A549 (cell line): ENCODE measurements at regions not wholly inside any gene's neighbourhood (a gene's known extent, or its start where the extent isn't known, plus 50 kb on each side); places are given as distances from the start of the nearest gene placed in this dataset.

Source experiments
- ATAC-seq, 2 experiments: fragments of 200-7000 bp in 1 of 2; fragments of >200 bp in 1 of 2; cut with Nextera tagmentation in 1 of 2; cut with Tn5 transposase in 1 of 2; 3 replicates each; pipeline versions ENCODE4 v1.8.0 to v1.9.1; 2018 to 2020; ENCODE audit warnings: mild to moderate bottlenecking in 1 of 2, moderate library complexity in 1 of 2
- CTCF ChIA-PET: fragments of 300-600 bp; sonication (Branson Sonifier 250); formaldehyde crosslinking; extraction: SDS; loops from one replicate; lab custom pipeline; 2021; ENCODE audit warnings: antibody characterized with exemption, inconsistent platforms; lab: Yijun Ruan, JAX
- POLR2A ChIA-PET: fragments of 350-600 bp; formaldehyde crosslinking; extraction: SDS; loops from one replicate; lab custom pipeline; 2021; ENCODE audit warnings: antibody characterized with exemption, inconsistent platforms; lab: Yijun Ruan, JAX
- DNase-seq, 2 experiments: peaks; one replicate each; pipeline versions ENCODE4 v3.0.0 to v3.0.0-alpha.2; 2011 to 2016; ENCODE audit warnings: low read depth in 1 of 2, low spot score in 1 of 2
- FAIRE-seq: peaks from 2 replicates; lab custom pipeline; 2011; peaks lifted over from hg19 to GRCh38; lab: Jason Lieb, UNC
- H3K27ac ChIP-seq, 2 experiments: fragments of >200 bp; sonication (Bioruptor Twin); formaldehyde crosslinking; 3 replicates each; pipeline ENCODE4 v1.5.1; 2016 to 2017
- H3K4me1 ChIP-seq: fragments of >200 bp; sonication (Bioruptor Twin); formaldehyde crosslinking; 3 replicates; pipeline ENCODE4 v1.6.1; 2016
- H3K4me2 ChIP-seq: fragments of >200 bp; sonication (Bioruptor Twin); formaldehyde crosslinking; 3 replicates; pipeline ENCODE4 v1.6.1; 2016
- H3K4me3 ChIP-seq: fragments of >200 bp; sonication (Bioruptor Twin); formaldehyde crosslinking; 3 replicates; pipeline ENCODE4 v1.5.1; 2016
- H3K9me3 ChIP-seq: fragments of >200 bp; sonication (Bioruptor Twin); formaldehyde crosslinking; 3 replicates; pipeline ENCODE4 v1.6.1; 2016
- ATOH8 ChIP-seq: fragments of 250-450 bp; sonication (Bioruptor Pico); IDR thresholded peaks from 2 replicates; pipeline ENCODE4 v1.5.0; 2020; ENCODE audit warnings: low read depth, mild to moderate bottlenecking, moderate library complexity
- BCL3 ChIP-seq: fragments of >200 bp; sonication (Bioruptor Twin); formaldehyde crosslinking; IDR thresholded peaks from 3 replicates; pipeline ENCODE4 v1.6.1; 2016
- BHLHE40 ChIP-seq: IDR thresholded peaks from 2 replicates; pipeline ENCODE4 v1.6.1; 2012; ENCODE audit warnings: low read depth, low read length, inconsistent platforms
- CBX2 ChIP-seq: fragments of 200-600 bp; sonication (generic); IDR thresholded peaks from 2 replicates; pipeline ENCODE4 v1.6.1; 2016; ENCODE audit warnings: low read depth, mild to moderate bottlenecking, borderline replicate concordance
- CHD2 ChIP-seq: fragments of 150-350 bp; IDR thresholded peaks from 2 replicates; pipeline ENCODE4 v1.6.1; 2014; ENCODE audit warnings: low read length; ENCODE audit not compliant: partially characterized antibody
- CHD4 ChIP-seq: fragments of 200-600 bp; sonication (generic); IDR thresholded peaks from 2 replicates; pipeline ENCODE4 v1.6.1; 2016; ENCODE audit warnings: antibody characterized with exemption, mild to moderate bottlenecking, borderline replicate concordance
- CTCF ChIP-seq: fragments of >200 bp; sonication (Bioruptor Twin); formaldehyde crosslinking; IDR thresholded peaks from 3 replicates; pipeline ENCODE4 v1.5.1; 2016
- E2F6 ChIP-seq: IDR thresholded peaks from 2 replicates; pipeline ENCODE4 v1.6.1; 2012; ENCODE audit warnings: low read depth, borderline replicate concordance
- EHF ChIP-seq: fragments of 250-450 bp; sonication (Bioruptor Pico); IDR thresholded peaks from 2 replicates; pipeline ENCODE4 v1.5.0; 2020; ENCODE audit warnings: mild to moderate bottlenecking
- ESRRA ChIP-seq: fragments of 150-350 bp; IDR thresholded peaks from 2 replicates; pipeline ENCODE4 v1.6.1; 2014; ENCODE audit warnings: mild to moderate bottlenecking, low read length, borderline replicate concordance
- FOSB ChIP-seq: fragments of 250-450 bp; sonication (Bioruptor Pico); IDR thresholded peaks from 2 replicates; pipeline ENCODE4 v1.5.0; 2020; ENCODE audit warnings: mild to moderate bottlenecking, moderate library complexity
- GATA3 ChIP-seq: IDR thresholded peaks from 2 replicates; pipeline ENCODE4 v1.6.1; 2012; ENCODE audit warnings: borderline replicate concordance
- HDAC2 ChIP-seq: fragments of 200-600 bp; sonication (generic); IDR thresholded peaks from 2 replicates; pipeline ENCODE4 v1.6.1; 2016
- HEYL ChIP-seq: fragments of 250-450 bp; sonication (Bioruptor Pico); IDR thresholded peaks from 2 replicates; pipeline ENCODE4 v1.8.0; 2021; ENCODE audit warnings: mild to moderate bottlenecking, moderate library complexity
- HMGXB4 ChIP-seq: fragments of 250-450 bp; sonication (Bioruptor Pico); IDR thresholded peaks from 2 replicates; pipeline ENCODE4 v1.5.0; 2021; ENCODE audit warnings: mild to moderate bottlenecking, moderate library complexity, borderline replicate concordance
- HOXB5 ChIP-seq: fragments of 250-450 bp; sonication (Bioruptor Pico); IDR thresholded peaks from 2 replicates; pipeline ENCODE4 v1.5.0; 2020; ENCODE audit warnings: mild to moderate bottlenecking, moderate library complexity
- JUN ChIP-seq, 2 experiments: fragments of >200 bp; sonication (Bioruptor Twin); formaldehyde crosslinking; IDR thresholded peaks; 2 replicates in 1 of 2; 3 replicates in 1 of 2; pipeline ENCODE4 v1.6.1; 2016 to 2017
- KDM5A ChIP-seq: fragments of 200-600 bp; sonication (generic); IDR thresholded peaks from 2 replicates; pipeline ENCODE4 v1.6.1; 2016; ENCODE audit warnings: antibody characterized with exemption, mild to moderate bottlenecking
- MAFK ChIP-seq: fragments of 450-650 bp; IDR thresholded peaks from 2 replicates; pipeline ENCODE4 v1.6.1; 2014; ENCODE audit not compliant: partially characterized antibody
- MAZ ChIP-seq: fragments of 150-350 bp; IDR thresholded peaks from 2 replicates; pipeline ENCODE4 v1.6.1; 2014; ENCODE audit warnings: antibody characterized with exemption, low read depth, low read length, borderline replicate concordance
- MYC ChIP-seq: IDR thresholded peaks from 2 replicates; pipeline ENCODE4 v1.6.1; 2012; ENCODE audit warnings: mild to moderate bottlenecking, inconsistent platforms, low read length, improper control_type of control experiment, borderline replicate concordance
- NPAS2 ChIP-seq: fragments of 250-450 bp; sonication (Bioruptor Pico); IDR thresholded peaks from 2 replicates; pipeline ENCODE4 v1.8.0; 2022; ENCODE audit warnings: mild to moderate bottlenecking, moderate library complexity, borderline replicate concordance
- POLR2A ChIP-seq: IDR thresholded peaks from 2 replicates; pipeline ENCODE4 v1.6.1; 2012; ENCODE audit warnings: mild to moderate bottlenecking, low read length
- RAD21 ChIP-seq, 2 experiments: fragments of >200 bp in 1 of 2; sonication (Bioruptor Twin) in 1 of 2; formaldehyde crosslinking in 1 of 2; IDR thresholded peaks in 1 of 2; conservative IDR thresholded peaks in 1 of 2; 2 replicates in 1 of 2; 3 replicates in 1 of 2; pipeline ENCODE4 v1.6.1; 2012 to 2018; ENCODE audit warnings: inconsistent platforms in 1 of 2
- RARB ChIP-seq: fragments of 250-450 bp; sonication (Bioruptor Pico); IDR thresholded peaks from 2 replicates; pipeline ENCODE4 v1.8.0; 2021; ENCODE audit warnings: mild to moderate bottlenecking, moderate library complexity
- RFX5 ChIP-seq: fragments of 450-650 bp; IDR thresholded peaks from 2 replicates; pipeline ENCODE4 v1.7.1; 2014; ENCODE audit warnings: antibody characterized with exemption, mild to moderate bottlenecking, moderate library complexity
- TFCP2L1 ChIP-seq: fragments of 250-450 bp; sonication (Bioruptor Pico); IDR thresholded peaks from 2 replicates; pipeline ENCODE4 v1.5.0; 2021; ENCODE audit warnings: mild to moderate bottlenecking
- TP53 ChIP-seq: fragments of 250-450 bp; sonication (Bioruptor Pico); IDR thresholded peaks from 2 replicates; pipeline ENCODE4 v1.5.0; 2021; ENCODE audit warnings: mild to moderate bottlenecking, moderate library complexity
- ZC3H11A ChIP-seq: fragments of 450-650 bp; IDR thresholded peaks from 2 replicates; pipeline ENCODE4 v1.6.1; 2014; ENCODE audit warnings: antibody characterized with exemption, mild to moderate bottlenecking
- ZFP36 ChIP-seq: fragments of 450-650 bp; IDR thresholded peaks from 2 replicates; pipeline ENCODE4 v1.6.1; 2014; ENCODE audit warnings: borderline replicate concordance; ENCODE audit not compliant: partially characterized antibody
- WGBS: methylation state at CpG from one replicate; pipeline ENCODE4 v1.1.6; 2017; ENCODE audit errors: missing lambda C conversion rate; 5-methylcytosine and 5-hydroxymethylcytosine counted together
- TF ChIP-seq, protein P1 (sequence below): fragments of 200-600 bp; sonication (generic); IDR thresholded peaks from 2 replicates; pipeline ENCODE4 v1.6.1; 2016; ENCODE audit warnings: antibody characterized with exemption, mild to moderate bottlenecking, moderate library complexity

DNA sequence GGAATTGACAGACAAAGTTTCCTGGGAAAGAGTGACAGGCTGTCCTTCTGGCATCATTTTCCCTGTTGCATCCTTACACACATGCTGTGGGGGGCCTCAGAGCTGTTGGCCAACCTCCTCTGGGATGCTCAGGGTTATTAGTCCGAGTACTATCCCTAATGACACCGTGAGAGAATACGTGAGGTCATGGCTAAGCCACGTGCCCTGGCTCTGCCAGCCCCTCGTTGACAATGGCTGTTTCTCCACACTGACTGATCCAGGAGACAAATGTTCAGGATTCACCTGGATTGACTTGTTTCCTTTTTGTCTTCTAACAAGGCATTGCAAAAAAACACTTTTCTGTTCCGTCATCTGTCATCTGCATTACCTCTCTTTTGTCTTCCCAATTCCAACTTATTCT lies 604.6 kb downstream of the TFAP2A start:
- ChIA-PET POLR2A (no interaction called here), CTCF (no interaction called here)
- Histone ChIP-seq H3K4me2 (no peak overlapping the region), H3K4me1 (no peaks in the 10 kb centered on the region), H3K4me3 (no peak overlapping the region), H3K27ac (no peak overlapping the region), H3K9me3 (no peaks in the 10 kb centered on the region)
- ATAC-seq, result no peak
- DNase-seq, result no peak
- WGBS, result 64% methylated on average over 6 of the region's 6 CpGs
- no peak for FAIRE-seq
- TF ChIP-seq GATA3 (no peak), NPAS2 (CRISPR knock-in tag) (no peak), HMGXB4 (CRISPR knock-in tag) (no peak), BHLHE40 (no peak), E2F6 (no peak), HDAC2 (no peak), HEYL (CRISPR knock-in tag) (no peak), ESRRA (no peak), TP53 (CRISPR knock-in tag) (no peak), RFX5 (no peak), HOXB5 (CRISPR knock-in tag) (no peak), JUN (IDR thresholded peaks at IDR 0.05) (no peak), TFCP2L1 (CRISPR knock-in tag) (no peak), MAZ (no peak), EHF (CRISPR knock-in tag) (no peak), MYC (no peak), CHD2 (no peak)
- TF ChIP-seq, protein P1, sequence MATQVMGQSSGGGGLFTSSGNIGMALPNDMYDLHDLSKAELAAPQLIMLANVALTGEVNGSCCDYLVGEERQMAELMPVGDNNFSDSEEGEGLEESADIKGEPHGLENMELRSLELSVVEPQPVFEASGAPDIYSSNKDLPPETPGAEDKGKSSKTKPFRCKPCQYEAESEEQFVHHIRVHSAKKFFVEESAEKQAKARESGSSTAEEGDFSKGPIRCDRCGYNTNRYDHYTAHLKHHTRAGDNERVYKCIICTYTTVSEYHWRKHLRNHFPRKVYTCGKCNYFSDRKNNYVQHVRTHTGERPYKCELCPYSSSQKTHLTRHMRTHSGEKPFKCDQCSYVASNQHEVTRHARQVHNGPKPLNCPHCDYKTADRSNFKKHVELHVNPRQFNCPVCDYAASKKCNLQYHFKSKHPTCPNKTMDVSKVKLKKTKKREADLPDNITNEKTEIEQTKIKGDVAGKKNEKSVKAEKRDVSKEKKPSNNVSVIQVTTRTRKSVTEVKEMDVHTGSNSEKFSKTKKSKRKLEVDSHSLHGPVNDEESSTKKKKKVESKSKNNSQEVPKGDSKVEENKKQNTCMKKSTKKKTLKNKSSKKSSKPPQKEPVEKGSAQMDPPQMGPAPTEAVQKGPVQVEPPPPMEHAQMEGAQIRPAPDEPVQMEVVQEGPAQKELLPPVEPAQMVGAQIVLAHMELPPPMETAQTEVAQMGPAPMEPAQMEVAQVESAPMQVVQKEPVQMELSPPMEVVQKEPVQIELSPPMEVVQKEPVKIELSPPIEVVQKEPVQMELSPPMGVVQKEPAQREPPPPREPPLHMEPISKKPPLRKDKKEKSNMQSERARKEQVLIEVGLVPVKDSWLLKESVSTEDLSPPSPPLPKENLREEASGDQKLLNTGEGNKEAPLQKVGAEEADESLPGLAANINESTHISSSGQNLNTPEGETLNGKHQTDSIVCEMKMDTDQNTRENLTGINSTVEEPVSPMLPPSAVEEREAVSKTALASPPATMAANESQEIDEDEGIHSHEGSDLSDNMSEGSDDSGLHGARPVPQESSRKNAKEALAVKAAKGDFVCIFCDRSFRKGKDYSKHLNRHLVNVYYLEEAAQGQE, result no peak

GRCh38 chr6:9806195-9806594 lies 608.7 kb downstream of the TFAP2A start:
- Histone ChIP-seq H3K4me3 (no peak overlapping the region), H3K27ac (no peak overlapping the region), H3K9me3 (no peaks in the 10 kb centered on the region), H3K4me2 (no peak overlapping the region), H3K4me1 (no peaks in the 10 kb centered on the region)
- ATAC-seq (no peak), FAIRE-seq (no peak), DNase-seq (no peak)
- ChIA-PET POLR2A (no interaction called here), CTCF (no interaction called here)
- 40% methylated on average over 6 of the region's 6 CpGs for WGBS
- no peak for TF ChIP-seq CTCF
- TF ChIP-seq CHD4, result no peak
- TF ChIP-seq JUN (IDR thresholded peaks at IDR 0.05), result no peak
- no peak for TF ChIP-seq FOSB
- no peak for TF ChIP-seq HDAC2
- no peak for TF ChIP-seq CBX2
- no peak for TF ChIP-seq POLR2A
- no peak for TF ChIP-seq ZFP36
- TF ChIP-seq RARB, result no peak
- TF ChIP-seq RAD21 (conservative IDR thresholded peaks at IDR 0.05 in 1 of 2, IDR thresholded peaks at IDR 0.05 in 1 of 2), result no peak
- no peak for TF ChIP-seq KDM5A
- no peak for TF ChIP-seq ZC3H11A
- TF ChIP-seq BHLHE40, result no peak
- no peak for TF ChIP-seq BCL3
- TF ChIP-seq ATOH8 (CRISPR knock-in tag), result no peak
- no peak for TF ChIP-seq MAFK
